ENCODE measurements at regions not wholly inside any gene's neighbourhood (a gene's known extent, or its start where the extent isn't known, plus 50 kb on each side); places are given as distances from the start of the nearest gene placed in this dataset.

DNA sequence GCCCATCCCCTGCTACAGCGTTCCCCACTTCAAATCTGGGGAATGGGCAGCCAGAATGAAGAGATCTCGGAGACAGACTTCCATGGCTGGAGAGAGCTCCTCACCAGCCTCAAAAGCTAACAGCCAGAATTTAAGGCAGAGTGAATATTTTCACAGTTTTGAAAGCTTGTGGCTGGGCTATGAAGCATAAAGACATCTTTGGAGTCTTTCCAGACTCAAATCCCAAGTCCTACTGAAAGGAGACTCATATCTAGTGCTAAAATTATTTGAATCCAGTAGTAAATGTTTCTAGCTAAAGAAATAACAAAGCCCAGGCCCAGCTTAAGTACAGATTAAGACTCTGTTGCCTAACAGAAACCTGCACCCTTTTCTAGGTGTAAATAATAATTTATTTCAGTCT is 628.4 kb upstream of the ALCAM start:
- no peaks in the 10 kb centered on the region for H3K9me3 ChIP-seq (ENCODE audit: control insufficient read depth in 1 of 2, insufficient read depth in 1 of 2, low read length in 2 of 2)
- no peak overlapping the region for H3K27ac Mint-ChIP-seq
- no peak overlapping the region for H3K4me3 Mint-ChIP-seq
- TF ChIP-seq, protein P1, sequence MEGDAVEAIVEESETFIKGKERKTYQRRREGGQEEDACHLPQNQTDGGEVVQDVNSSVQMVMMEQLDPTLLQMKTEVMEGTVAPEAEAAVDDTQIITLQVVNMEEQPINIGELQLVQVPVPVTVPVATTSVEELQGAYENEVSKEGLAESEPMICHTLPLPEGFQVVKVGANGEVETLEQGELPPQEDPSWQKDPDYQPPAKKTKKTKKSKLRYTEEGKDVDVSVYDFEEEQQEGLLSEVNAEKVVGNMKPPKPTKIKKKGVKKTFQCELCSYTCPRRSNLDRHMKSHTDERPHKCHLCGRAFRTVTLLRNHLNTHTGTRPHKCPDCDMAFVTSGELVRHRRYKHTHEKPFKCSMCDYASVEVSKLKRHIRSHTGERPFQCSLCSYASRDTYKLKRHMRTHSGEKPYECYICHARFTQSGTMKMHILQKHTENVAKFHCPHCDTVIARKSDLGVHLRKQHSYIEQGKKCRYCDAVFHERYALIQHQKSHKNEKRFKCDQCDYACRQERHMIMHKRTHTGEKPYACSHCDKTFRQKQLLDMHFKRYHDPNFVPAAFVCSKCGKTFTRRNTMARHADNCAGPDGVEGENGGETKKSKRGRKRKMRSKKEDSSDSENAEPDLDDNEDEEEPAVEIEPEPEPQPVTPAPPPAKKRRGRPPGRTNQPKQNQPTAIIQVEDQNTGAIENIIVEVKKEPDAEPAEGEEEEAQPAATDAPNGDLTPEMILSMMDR (IDR thresholded peaks at IDR 0.05): no peak
- no peaks in the 10 kb centered on the region for H3K27me3 ChIP-seq (ENCODE audit: control insufficient read depth in 1 of 2, insufficient read depth in 2 of 2, low read length in 2 of 2)
- no peaks in the 10 kb centered on the region for H3K36me3 ChIP-seq (ENCODE audit: insufficient read depth, low read length)
- CTCF ChIA-PET: no interaction called here
- DNase-seq (no peak), ATAC-seq (ENCODE audit: poor library complexity) (no peak)
- intact Hi-C loops (cut with DNase I, micrococcal nuclease): loop anchor here in 1 of 2 experiments (5.0 kb wide), 1 partner anchor 856 kb away; no protein-coding TSS in a partner anchor
- no peaks in the 10 kb centered on the region for H3K9me3 Mint-ChIP-seq
- H3K36me3 Mint-ChIP-seq (ENCODE audit: low read depth): no peaks in the 10 kb centered on the region
- H3K27ac ChIP-seq (ENCODE audit: low read depth in 1 of 2, low read length in 2 of 2): no peak overlapping the region
- H3K27me3 Mint-ChIP-seq: no peaks in the 10 kb centered on the region
- no peaks in the 10 kb centered on the region for H3K4me1 Mint-ChIP-seq (ENCODE audit: low read depth)
- POLR2A ChIA-PET: no interaction called here
- H3K4me1 ChIP-seq (ENCODE audit: insufficient read depth, low read length): no peaks in the 10 kb centered on the region
- no peak overlapping the region for H3K4me3 ChIP-seq (ENCODE audit: low read length)

DNA sequence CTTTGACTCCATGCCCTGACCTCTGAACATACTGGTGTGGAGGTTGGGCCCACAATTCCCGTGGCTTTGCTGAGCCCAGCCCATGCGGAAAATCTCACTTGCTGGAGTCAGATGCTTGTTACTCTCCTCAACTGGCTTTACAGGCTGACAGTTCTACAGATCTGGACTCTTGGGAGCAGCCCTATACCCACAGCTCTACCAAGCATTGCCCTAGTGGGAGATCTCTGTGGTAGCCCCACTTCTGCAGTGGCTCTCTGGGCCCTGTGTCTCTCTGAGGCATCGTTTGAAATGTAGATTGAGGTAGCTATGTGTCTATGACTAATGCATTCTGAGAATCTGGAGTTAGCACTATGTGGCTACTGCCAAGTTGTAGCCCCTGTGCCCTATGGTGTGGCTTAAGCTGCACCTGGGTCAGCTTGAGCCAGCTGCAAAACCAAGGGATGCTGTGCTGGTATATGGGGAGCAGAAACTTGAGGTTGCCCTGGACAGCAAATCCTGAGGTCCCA is 625.8 kb upstream of the ALCAM start:
- no peak overlapping the region for H3K27ac Mint-ChIP-seq
- Histone ChIP-seq H3K4me1 (ENCODE audit: insufficient read depth, low read length) (no peaks in the 10 kb centered on the region), H3K9me3 (ENCODE audit: control insufficient read depth in 1 of 2, insufficient read depth in 1 of 2, low read length in 2 of 2) (no peaks in the 10 kb centered on the region), H3K4me3 (ENCODE audit: low read length) (no peak overlapping the region), H3K27ac (ENCODE audit: low read depth in 1 of 2, low read length in 2 of 2) (no peak overlapping the region), H3K27me3 (ENCODE audit: control insufficient read depth in 1 of 2, insufficient read depth in 2 of 2, low read length in 2 of 2) (no peaks in the 10 kb centered on the region), H3K36me3 (ENCODE audit: insufficient read depth, low read length) (no peaks in the 10 kb centered on the region)
- intact Hi-C loops (cut with DNase I, micrococcal nuclease): no loop called here
- no peaks in the 10 kb centered on the region for H3K36me3 Mint-ChIP-seq (ENCODE audit: low read depth)
- ATAC-seq (ENCODE audit: poor library complexity) (no peak), DNase-seq (no peak)
- CTCF ChIA-PET: no interaction called here
- no peak overlapping the region for H3K4me3 Mint-ChIP-seq
- no peaks in the 10 kb centered on the region for H3K9me3 Mint-ChIP-seq
- H3K4me1 Mint-ChIP-seq (ENCODE audit: low read depth): no peaks in the 10 kb centered on the region
- POLR2A ChIA-PET: no interaction called here
- no peaks in the 10 kb centered on the region for H3K27me3 Mint-ChIP-seq
- TF ChIP-seq, protein P1 (IDR thresholded peaks at IDR 0.05): no peak

DNA sequence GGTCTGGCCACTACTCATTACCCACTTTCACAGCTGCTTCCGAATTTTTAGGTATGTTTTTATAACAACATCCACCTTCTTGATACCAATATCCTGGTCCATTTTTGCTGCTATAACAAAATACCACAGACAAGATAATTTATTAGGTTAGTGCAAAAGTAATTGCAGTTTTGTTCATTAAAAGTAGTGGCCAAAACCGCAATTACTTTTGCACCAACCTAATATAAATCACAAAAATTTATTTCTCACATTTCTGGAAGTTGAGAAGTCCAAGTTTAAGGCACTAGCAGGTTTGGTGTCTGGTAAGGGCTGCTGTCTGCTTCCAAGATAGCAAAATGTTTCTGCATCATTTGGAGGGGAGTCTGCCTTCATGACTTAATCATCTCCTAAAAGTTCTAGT is 624.7 kb upstream of the ALCAM start:
- ATAC-seq (ENCODE audit: poor library complexity) (no peak), DNase-seq (no peak)
- no peak overlapping the region for H3K4me3 ChIP-seq (ENCODE audit: low read length)
- no peak overlapping the region for H3K4me3 Mint-ChIP-seq
- TF ChIP-seq, protein P1 (IDR thresholded peaks at IDR 0.05): no peak
- no peaks in the 10 kb centered on the region for H3K27me3 ChIP-seq (ENCODE audit: control insufficient read depth in 1 of 2, insufficient read depth in 2 of 2, low read length in 2 of 2)
- H3K9me3 Mint-ChIP-seq: no peaks in the 10 kb centered on the region
- H3K9me3 ChIP-seq (ENCODE audit: control insufficient read depth in 1 of 2, insufficient read depth in 1 of 2, low read length in 2 of 2): no peaks in the 10 kb centered on the region
- H3K27me3 Mint-ChIP-seq: no peaks in the 10 kb centered on the region
- H3K4me1 ChIP-seq (ENCODE audit: insufficient read depth, low read length): no peaks in the 10 kb centered on the region
- no peak overlapping the region for H3K27ac Mint-ChIP-seq
- H3K27ac ChIP-seq (ENCODE audit: low read depth in 1 of 2, low read length in 2 of 2): no peak overlapping the region
- no peaks in the 10 kb centered on the region for H3K36me3 Mint-ChIP-seq (ENCODE audit: low read depth)
- ChIA-PET CTCF (interaction anchor here (0.6 kb wide), 1 partner anchor 170 kb away, joined by 3 read pairs; no protein-coding TSS in a partner anchor), POLR2A (no interaction called here)
- H3K36me3 ChIP-seq (ENCODE audit: insufficient read depth, low read length): no peaks in the 10 kb centered on the region
- H3K4me1 Mint-ChIP-seq (ENCODE audit: low read depth): no peaks in the 10 kb centered on the region
- intact Hi-C loops (cut with DNase I, micrococcal nuclease): no loop called here
